ENCODE measurements at regions not wholly inside any gene's neighbourhood (a gene's known extent, or its start where the extent isn't known, plus 50 kb on each side); places are given as distances from the start of the nearest gene placed in this dataset.

DNA sequence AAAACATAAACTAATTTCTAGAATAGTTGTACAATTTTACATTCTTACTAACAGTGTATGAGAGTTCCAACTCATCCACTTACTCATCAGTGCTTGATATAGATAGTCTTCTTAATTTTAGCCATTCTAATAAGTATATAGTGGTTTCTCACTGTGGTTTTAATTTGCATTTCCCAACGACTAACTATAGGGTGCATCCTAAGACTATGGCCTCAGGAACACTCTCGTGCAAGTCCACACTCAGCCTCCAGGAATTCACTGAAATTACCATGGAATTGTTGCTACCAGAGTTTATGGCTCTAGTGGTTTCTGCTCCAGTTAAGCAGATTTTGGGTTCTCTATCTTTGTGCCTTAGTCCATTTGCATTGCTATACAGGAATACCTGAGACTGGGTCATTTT lies 60.1 kb upstream of the GUCY1A2 start:
- no peak for DNase-seq
- Histone ChIP-seq H3K4me3 (no peak overlapping the region), H3K27me3 (no peaks in the 10 kb centered on the region), H3K4me1 (no peaks in the 10 kb centered on the region), H3K9me3 (peaks cover 4% of the 10 kb centered on the region), H3K27ac (no peak overlapping the region), H3K36me3 (no peaks in the 10 kb centered on the region)
- TF ChIP-seq, protein P1, sequence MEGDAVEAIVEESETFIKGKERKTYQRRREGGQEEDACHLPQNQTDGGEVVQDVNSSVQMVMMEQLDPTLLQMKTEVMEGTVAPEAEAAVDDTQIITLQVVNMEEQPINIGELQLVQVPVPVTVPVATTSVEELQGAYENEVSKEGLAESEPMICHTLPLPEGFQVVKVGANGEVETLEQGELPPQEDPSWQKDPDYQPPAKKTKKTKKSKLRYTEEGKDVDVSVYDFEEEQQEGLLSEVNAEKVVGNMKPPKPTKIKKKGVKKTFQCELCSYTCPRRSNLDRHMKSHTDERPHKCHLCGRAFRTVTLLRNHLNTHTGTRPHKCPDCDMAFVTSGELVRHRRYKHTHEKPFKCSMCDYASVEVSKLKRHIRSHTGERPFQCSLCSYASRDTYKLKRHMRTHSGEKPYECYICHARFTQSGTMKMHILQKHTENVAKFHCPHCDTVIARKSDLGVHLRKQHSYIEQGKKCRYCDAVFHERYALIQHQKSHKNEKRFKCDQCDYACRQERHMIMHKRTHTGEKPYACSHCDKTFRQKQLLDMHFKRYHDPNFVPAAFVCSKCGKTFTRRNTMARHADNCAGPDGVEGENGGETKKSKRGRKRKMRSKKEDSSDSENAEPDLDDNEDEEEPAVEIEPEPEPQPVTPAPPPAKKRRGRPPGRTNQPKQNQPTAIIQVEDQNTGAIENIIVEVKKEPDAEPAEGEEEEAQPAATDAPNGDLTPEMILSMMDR (IDR thresholded peaks at IDR 0.05): no peak
- intact Hi-C loops (cut with DNase I): no loop called here
- no peak for ATAC-seq

DNA sequence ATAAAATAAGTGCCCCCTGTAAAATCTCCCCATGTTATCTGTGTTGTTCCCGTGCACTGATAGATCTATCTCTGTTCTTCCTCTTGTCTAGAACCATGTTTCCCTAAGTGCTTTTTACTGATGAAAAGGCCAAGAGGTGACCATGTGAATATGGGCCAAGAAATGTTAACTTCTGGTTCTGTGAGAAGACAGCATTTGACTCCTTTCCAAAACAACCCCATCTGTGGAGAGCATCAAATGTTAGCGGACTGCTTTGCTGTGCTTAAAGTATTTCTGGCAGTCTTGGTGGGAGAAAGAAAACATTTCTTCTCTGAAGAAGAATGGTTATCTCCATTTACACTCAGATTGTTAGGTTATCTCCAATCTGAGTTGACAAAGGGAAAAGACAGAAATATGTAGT lies 58.6 kb upstream of the GUCY1A2 start:
- Histone ChIP-seq H3K4me3 (no peak overlapping the region), H3K27me3 (no peaks in the 10 kb centered on the region), H3K27ac (no peak overlapping the region), H3K36me3 (no peaks in the 10 kb centered on the region), H3K4me1 (no peaks in the 10 kb centered on the region), H3K9me3 (peaks cover 4% of the 10 kb centered on the region)
- DNase-seq (no peak), ATAC-seq (no peak)
- TF ChIP-seq, protein P1 (IDR thresholded peaks at IDR 0.05): no peak
- intact Hi-C loops (cut with DNase I): no loop called here

DNA sequence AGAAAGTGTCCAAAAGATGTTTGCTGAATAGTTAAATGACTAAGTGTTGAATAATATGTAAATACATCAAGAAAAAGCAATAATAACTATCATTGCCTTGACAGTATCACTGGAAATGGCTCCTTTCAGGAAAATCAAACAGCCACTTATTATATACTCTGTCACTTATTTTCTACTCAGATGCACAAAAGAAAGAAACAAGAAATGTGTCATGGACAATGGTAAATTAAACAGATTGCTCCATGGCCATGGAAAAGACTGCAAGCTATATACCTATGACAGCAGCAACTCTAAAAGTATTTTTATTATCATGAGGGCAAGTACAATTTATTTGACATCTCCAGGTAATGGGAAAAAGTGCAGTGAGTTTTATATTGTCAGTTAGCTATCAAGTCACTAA lies 52.9 kb upstream of the GUCY1A2 start:
- DNase-seq: no peak
- Histone ChIP-seq H3K9me3 (no peaks in the 10 kb centered on the region), H3K27ac (no peak overlapping the region), H3K4me1 (no peaks in the 10 kb centered on the region), H3K27me3 (no peaks in the 10 kb centered on the region), H3K36me3 (no peaks in the 10 kb centered on the region), H3K4me3 (no peak overlapping the region)
- intact Hi-C loops (cut with DNase I): no loop called here
- ATAC-seq: no peak
- TF ChIP-seq, protein P1 (IDR thresholded peaks at IDR 0.05): no peak
